HEK293 (cell line): ENCODE measurements at regions not wholly inside any gene's neighbourhood (a gene's known extent, or its start where the extent isn't known, plus 50 kb on each side); places are given as distances from the start of the nearest gene placed in this dataset.

Experiments used
- CTCF ChIP-seq: fragments of 450-650 bp; formaldehyde crosslinking; IDR thresholded peaks from 2 replicates; pipeline ENCODE4 v1.5.1; 2016; ENCODE audit warnings: missing biosample characterization, missing genetic modification characterization
- ZBTB20 ChIP-seq: fragments of 450-650 bp; formaldehyde crosslinking; IDR thresholded peaks from 2 replicates; pipeline ENCODE4 v1.5.1; 2016; ENCODE audit warnings: missing biosample characterization, missing genetic modification characterization
- ZNF24 ChIP-seq: fragments of 450-650 bp; formaldehyde crosslinking; IDR thresholded peaks from 2 replicates; pipeline ENCODE4 v1.5.1; 2016; ENCODE audit warnings: missing biosample characterization, missing genetic modification characterization
- ZNF324 ChIP-seq: fragments of 450-650 bp; formaldehyde crosslinking; IDR thresholded peaks from 2 replicates; pipeline ENCODE4 v1.5.1; 2016; ENCODE audit warnings: missing biosample characterization, missing genetic modification characterization
- ZNF350 ChIP-seq: fragments of 450-650 bp; formaldehyde crosslinking; IDR thresholded peaks from 2 replicates; pipeline ENCODE4 v1.5.0; 2017; ENCODE audit warnings: missing biosample characterization, mild to moderate bottlenecking, missing genetic modification characterization
- ZNF416 ChIP-seq: fragments of 450-650 bp; formaldehyde crosslinking; IDR thresholded peaks from 2 replicates; pipeline ENCODE4 v1.5.1; 2016; ENCODE audit warnings: missing biosample characterization, missing genetic modification characterization
- ZNF777 ChIP-seq: fragments of 450-650 bp; formaldehyde crosslinking; IDR thresholded peaks from 2 replicates; pipeline ENCODE4 v1.5.1; 2017; ENCODE audit warnings: missing biosample characterization, missing genetic modification characterization, borderline replicate concordance
- ZSCAN18 ChIP-seq: fragments of 450-650 bp; formaldehyde crosslinking; IDR thresholded peaks from 2 replicates; pipeline ENCODE4 v1.5.1; 2016; ENCODE audit warnings: missing biosample characterization, missing genetic modification characterization
- TF ChIP-seq, protein P1 (sequence below): fragments of 450-650 bp; formaldehyde crosslinking; IDR thresholded peaks from 2 replicates; pipeline ENCODE4 v1.5.1; 2016; ENCODE audit warnings: missing biosample characterization, missing genetic modification characterization
- TF ChIP-seq, protein P2 (sequence below): fragments of 450-650 bp; formaldehyde crosslinking; IDR thresholded peaks from 2 replicates; pipeline ENCODE4 v1.5.1; 2016; ENCODE audit warnings: missing biosample characterization, missing genetic modification characterization, low read depth

GRCh38 chr18:22336406-22336805, 81.3 kb downstream of the CTAGE1 start:
- no peak for TF ChIP-seq ZBTB20 (tag by site-specific recombination)
- TF ChIP-seq ZNF24 (tag by site-specific recombination): no peak
- no peak for TF ChIP-seq ZSCAN18
- no peak for TF ChIP-seq ZNF416
- TF ChIP-seq ZNF350 (tag by site-specific recombination): no peak
- no peak for TF ChIP-seq ZNF324
- TF ChIP-seq CTCF (tag by site-specific recombination): no peak
- TF ChIP-seq, protein P1, sequence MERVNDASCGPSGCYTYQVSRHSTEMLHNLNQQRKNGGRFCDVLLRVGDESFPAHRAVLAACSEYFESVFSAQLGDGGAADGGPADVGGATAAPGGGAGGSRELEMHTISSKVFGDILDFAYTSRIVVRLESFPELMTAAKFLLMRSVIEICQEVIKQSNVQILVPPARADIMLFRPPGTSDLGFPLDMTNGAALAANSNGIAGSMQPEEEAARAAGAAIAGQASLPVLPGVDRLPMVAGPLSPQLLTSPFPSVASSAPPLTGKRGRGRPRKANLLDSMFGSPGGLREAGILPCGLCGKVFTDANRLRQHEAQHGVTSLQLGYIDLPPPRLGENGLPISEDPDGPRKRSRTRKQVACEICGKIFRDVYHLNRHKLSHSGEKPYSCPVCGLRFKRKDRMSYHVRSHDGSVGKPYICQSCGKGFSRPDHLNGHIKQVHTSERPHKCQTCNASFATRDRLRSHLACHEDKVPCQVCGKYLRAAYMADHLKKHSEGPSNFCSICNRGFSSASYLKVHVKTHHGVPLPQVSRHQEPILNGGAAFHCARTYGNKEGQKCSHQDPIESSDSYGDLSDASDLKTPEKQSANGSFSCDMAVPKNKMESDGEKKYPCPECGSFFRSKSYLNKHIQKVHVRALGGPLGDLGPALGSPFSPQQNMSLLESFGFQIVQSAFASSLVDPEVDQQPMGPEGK (tag by site-specific recombination): no peak
- no peak for TF ChIP-seq ZNF777 (tag by site-specific recombination)
- TF ChIP-seq, protein P2, sequence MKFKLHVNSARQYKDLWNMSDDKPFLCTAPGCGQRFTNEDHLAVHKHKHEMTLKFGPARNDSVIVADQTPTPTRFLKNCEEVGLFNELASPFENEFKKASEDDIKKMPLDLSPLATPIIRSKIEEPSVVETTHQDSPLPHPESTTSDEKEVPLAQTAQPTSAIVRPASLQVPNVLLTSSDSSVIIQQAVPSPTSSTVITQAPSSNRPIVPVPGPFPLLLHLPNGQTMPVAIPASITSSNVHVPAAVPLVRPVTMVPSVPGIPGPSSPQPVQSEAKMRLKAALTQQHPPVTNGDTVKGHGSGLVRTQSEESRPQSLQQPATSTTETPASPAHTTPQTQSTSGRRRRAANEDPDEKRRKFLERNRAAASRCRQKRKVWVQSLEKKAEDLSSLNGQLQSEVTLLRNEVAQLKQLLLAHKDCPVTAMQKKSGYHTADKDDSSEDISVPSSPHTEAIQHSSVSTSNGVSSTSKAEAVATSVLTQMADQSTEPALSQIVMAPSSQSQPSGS (tag by site-specific recombination): no peak
